Astrocyte of the cerebellum (primary cell): ENCODE measurements at regions not wholly inside any gene's neighbourhood (a gene's known extent, or its start where the extent isn't known, plus 50 kb on each side); places are given as distances from the start of the nearest gene placed in this dataset.

ENCODE experiments used
- DNase-seq: peaks from one replicate; pipeline ENCODE4 v3.0.0-alpha.2; 2011; ENCODE audit warnings: low read depth
- H3K4me3 ChIP-seq: 2 replicates; pipeline ENCODE4 v1.5.1; 2011; ENCODE audit warnings: mild to moderate bottlenecking, low read depth, low read length, moderate library complexity
- CTCF ChIP-seq: IDR thresholded peaks from 2 replicates; pipeline ENCODE4 v1.5.1; 2012; ENCODE audit warnings: low read length, low read depth, moderate library complexity, mild to moderate bottlenecking; ENCODE audit errors: missing control alignments
- in situ Hi-C: cut with HindIII; loops from 2 replicates; pipeline ENCODE4 v1.10.0; 2017; ENCODE audit warnings: low sequenced_read_pairs

- in situ Hi-C loops, result no loop called here
- no peak for TF ChIP-seq CTCF
- no peak overlapping the region for H3K4me3 ChIP-seq
- DNase-seq, result no peak
Measured at GRCh38 chr6:147707524-147707923, 199.0 kb downstream of the SAMD5 start.

GRCh38 chr6:147708170-147708569 lies 199.7 kb downstream of the SAMD5 start:
- in situ Hi-C loops, result no loop called here
- TF ChIP-seq CTCF, result no peak
- no peak overlapping the region for H3K4me3 ChIP-seq
- DNase-seq, result no peak

- in situ Hi-C loops, result no loop called here
Measured at GRCh38 chr6:147709396-147710272, 201.1 kb downstream of the SAMD5 start.

GRCh38 chr6:147710890-147711289 lies 202.4 kb downstream of the SAMD5 start:
- DNase-seq, result no peak
- in situ Hi-C loops, result no loop called here
- no peak overlapping the region for H3K4me3 ChIP-seq
- TF ChIP-seq CTCF, result no peak

More at GRCh38 chr6:147709396-147710272, 201.1 kb downstream of the SAMD5 start:
- no peak overlapping the region for H3K4me3 ChIP-seq
- DNase-seq, result no peak
- TF ChIP-seq CTCF, result no peak

GRCh38 chr6:147711476-147711875 lies 203.0 kb downstream of the SAMD5 start:
- no peak for TF ChIP-seq CTCF
- in situ Hi-C loops, result no loop called here
- H3K4me3 ChIP-seq, result no peak overlapping the region
- DNase-seq, result peak; percentile 41

GRCh38 chr6:147712841-147713240 lies 204.4 kb downstream of the SAMD5 start:
- TF ChIP-seq CTCF, result no peak
- no peak for DNase-seq
- H3K4me3 ChIP-seq, result no peak overlapping the region
- in situ Hi-C loops, result no loop called here
